Renal cortical epithelial cell (primary cell): ENCODE measurements at regions not wholly inside any gene's neighbourhood (a gene's known extent, or its start where the extent isn't known, plus 50 kb on each side); places are given as distances from the start of the nearest gene placed in this dataset.

Source experiments
- DNase-seq: peaks from one replicate; pipeline ENCODE4 v3.0.0-alpha.2; 2011; ENCODE audit warnings: low read depth

DNA sequence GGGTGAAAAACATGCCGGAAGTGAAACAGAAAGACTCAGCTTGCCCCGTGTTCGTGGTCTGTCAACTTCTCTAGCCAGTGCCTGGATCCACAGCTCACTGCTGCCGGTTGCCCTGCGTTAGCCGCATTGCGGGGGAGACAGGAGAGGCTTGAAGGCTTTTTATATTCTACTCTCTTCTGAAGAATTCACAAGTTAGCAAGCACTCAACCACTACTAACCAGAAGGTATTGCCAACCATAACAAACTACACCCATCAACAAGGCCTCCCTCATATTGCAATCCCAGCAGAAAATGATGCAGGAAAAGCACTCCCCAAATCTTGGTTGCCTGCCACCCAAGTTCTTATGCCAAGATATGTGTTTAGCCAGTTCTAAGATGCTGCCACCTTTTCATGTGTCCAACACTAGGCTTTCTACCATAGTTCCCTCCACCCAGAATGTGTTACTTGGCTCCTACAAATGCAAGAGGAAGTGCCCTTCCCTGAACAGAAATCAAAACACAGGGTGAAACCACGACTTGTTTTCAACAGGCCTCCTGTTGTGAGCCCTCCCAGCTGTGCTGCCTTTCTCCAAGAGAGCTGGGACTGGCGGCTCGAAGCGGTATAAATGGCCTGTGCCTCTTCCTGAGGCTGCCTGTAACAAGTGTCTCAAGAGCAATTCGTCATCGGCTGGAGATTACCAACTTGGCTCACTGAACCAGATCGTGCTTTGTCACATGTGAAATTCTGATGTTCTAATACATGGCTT lies 129.0 kb downstream of the SNX18 start:
- peak; percentile 85 for DNase-seq

DNA sequence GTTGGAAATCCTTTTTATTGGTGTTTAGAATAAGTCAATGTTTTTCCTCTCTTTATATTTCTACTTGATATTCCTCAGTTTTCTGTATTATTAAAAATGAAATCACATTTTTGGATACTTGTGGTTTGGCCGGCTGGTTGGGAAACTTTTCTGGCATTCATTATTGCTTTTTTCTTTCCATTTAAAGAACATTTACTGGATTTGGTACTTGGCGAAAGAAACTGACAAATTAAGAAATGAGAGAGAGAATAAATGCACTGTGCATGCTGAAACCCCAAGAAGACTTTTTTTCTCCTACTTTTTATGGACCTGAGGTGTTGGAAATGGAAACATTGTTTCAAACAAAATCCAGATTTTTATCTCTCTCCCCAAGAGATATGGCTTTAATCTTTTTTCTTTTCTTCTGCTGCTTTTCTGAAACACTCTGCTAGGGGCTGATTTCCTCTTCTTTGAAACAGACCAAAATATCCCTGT lies 128.4 kb downstream of the SNX18 start:
- no peak for DNase-seq

DNA sequence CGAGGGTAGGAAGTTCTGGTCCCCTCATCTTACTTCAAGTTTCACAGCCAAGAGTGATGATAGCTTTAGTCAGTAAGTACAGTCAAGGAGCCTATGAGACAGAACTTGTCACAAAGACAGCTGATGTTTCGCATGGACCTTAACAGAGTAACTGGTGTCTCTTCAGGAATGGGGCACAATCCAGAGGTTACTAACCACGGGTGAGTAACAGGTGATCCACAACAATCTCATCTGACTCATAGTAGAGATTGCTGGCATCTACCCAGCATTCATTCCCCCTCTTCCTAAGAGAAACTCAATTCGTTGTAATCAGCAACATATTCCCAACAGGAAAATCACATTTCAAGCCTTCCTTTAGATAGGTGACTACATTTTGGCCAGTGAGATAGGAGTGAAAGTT lies 126.7 kb downstream of the SNX18 start:
- peak; percentile 90 for DNase-seq

GRCh38 chr5:54643685-54644106 lies 126.1 kb downstream of the SNX18 start:
- DNase-seq, result peak; percentile 86

DNA sequence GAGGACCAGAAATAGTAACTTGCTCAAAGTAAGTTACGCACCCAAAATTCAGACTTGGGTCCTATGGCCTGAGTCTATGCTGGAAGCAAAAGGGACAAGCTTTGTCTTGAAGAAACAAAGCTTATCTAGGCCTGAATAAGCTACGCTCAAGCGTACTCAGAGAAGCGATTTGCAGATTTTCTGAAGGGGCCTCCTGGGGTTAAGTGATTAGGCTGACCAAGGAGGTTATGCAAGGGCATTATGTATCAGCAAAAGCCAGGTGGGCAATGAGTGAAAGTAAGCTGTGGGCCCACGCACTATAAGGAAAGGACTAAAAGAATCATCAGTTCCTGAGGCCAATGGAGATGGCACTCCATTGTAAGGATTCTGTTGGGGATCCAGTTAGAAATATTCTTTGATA lies 122.1 kb downstream of the SNX18 start:
- DNase-seq, result no peak

DNA sequence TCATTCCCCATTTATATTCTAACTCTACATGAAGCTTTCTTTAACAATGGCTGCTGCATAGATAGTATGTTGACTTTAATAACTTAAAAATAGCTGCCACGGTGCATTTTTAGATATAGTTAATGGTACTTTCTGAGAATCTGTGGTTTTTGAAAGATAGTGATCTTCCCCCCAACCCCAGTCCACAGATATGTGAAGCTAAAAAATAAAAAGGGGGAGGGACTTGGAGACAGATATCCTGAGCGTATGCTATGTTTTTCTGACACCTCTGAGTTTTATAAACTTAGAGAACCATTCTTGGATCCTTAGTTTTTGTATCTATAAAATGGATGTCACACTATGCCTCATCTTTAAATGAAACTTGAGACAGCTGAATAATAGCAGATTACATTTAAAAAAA lies 120.5 kb downstream of the SNX18 start:
- no peak for DNase-seq

DNA sequence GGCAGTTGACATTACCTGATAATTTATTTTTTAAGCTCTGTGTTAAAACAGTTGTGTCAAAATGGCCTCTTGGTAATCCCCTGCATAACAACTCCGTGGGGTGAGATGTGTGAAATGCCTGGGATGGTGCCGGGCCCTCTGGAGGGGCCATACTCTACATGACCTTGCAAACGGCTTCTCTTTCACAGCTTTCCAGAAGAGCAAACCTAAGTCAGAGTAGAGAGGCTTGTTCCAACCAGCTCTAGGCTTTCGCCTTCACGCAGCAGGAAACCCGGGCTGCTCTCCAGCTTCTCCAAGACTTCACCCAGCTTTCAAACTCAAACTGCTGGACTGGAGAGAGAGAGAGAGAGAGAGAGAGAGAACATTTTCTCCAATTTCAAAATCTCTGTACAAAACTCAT lies 120.1 kb downstream of the SNX18 start:
- no peak for DNase-seq

GRCh38 chr5:54634089-54634488 lies 116.5 kb downstream of the SNX18 start:
- DNase-seq, result no peak

DNA sequence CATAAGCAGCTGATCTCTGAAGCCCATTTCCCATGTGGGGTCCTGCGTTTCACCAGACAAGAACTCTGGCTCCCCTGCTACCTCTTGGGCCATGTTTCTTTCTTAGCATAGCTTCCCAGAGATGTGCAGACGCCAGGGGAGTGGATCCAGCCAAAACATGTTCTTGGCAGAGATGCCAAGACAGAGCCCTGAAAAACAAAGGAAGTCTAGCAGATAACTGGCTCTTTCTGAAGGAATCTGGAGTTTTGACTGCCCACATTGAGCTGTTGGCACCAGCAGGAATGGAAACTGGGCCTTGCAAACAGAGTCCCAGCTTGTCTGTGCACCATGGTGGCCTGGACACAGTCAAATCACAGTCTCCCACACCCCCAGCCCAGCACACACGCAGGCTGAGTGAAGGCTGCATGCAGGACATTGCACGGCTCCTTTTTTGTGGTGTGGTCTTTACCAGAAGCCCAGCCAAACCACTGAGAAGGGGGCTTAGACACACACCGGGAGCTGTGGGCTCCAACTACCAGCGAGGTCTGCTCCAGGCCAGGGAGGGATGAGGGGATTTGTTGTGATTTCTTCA lies 114.7 kb downstream of the SNX18 start:
- DNase-seq, result no peak

GRCh38 chr5:54630738-54631359 lies 113.3 kb downstream of the SNX18 start:
- no peak for DNase-seq

- DNase-seq, result no peak
Measured at GRCh38 chr5:54629115-54629514, 111.6 kb downstream of the SNX18 start.

DNA sequence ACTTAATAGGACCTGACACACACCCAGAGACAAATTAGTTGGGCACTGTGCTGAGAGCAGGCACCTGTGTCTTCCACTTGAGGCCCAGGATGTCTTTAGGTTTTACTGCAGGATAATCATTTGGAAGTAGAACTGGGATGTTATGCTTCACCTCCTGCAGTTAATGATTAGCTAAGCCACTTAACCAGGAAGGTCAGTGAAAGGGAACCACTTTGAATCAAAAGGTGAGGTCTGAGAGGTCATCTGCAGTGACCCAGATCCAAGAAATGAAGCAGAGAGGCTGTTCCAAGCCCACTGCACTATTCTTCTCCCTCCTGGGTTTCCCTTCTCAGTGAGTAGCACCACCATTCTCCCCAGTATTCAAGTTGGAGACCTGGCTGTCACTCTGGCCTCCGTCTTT lies 110.5 kb downstream of the SNX18 start:
- peak; percentile 93 for DNase-seq

GRCh38 chr5:54626407-54626806 lies 108.8 kb downstream of the SNX18 start:
- DNase-seq, result no peak

DNA sequence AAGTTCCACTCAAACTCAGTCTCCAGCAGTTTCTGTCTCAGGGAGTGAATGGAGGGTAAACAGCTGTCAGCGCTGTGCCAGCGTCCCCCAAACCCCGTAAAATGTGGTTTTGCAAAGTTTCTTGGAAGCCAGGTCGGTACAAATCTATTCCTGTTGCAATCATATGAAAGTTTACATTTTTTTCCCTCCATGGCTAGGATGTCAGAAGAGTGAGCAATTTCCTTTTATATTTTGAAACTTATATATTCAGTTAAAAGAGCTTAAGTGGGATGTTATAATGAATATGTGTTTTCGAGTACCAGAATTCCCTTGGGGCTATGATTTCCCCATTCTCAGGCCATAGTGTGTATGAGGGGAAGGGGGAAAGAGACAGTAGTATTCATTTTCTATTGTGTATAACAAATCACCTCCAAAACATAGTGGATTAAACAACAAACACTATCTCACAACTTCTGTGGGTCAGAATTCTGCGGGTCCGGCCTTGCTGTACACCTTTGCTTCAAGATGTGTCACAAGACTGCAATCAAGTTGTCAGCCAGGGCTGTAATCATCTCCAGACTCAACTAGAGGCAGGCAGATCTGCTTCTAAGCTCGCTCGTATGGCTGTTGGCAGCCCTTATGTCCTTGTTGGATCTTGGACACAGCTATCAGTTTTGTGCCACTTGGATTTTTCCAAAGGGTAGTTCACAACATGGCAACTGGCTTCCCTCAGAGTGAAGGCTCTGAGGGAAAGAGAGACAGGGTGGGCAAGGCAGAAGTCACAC lies 107.4 kb downstream of the SNX18 start:
- no peak for DNase-seq

- DNase-seq, result no peak
Measured at GRCh38 chr5:54621709-54622108, 104.2 kb downstream of the SNX18 start.

- DNase-seq, result peak; percentile 85
Measured at GRCh38 chr5:54621048-54621447, 103.5 kb downstream of the SNX18 start.

- no peak for DNase-seq
Measured at GRCh38 chr5:54620141-54620933, 102.8 kb downstream of the SNX18 start.

- peak; percentile 74 for DNase-seq
Measured at GRCh38 chr5:54619731-54620130, 102.2 kb downstream of the SNX18 start.

GRCh38 chr5:54616518-54617220 lies 99.1 kb downstream of the SNX18 start:
- DNase-seq, result no peak

DNA sequence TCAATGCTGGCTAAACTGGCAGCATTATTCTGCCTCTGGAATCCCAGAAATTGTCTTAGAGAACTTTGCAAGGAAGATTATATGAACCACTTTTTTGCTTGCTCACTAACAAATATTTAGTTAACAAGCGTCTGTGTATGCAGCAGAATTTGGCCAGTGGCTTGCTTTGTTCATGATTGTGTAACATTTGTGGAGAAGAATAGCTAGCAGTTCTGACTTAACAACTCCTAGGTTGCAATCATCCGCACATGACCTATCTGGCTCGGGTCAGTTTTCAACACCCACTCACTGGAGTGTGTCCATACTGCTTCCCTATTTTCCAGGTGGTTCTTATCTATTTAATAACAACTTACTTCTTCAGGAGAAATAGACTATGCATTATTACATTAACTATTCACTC lies 98.5 kb downstream of the SNX18 start:
- DNase-seq, result peak; percentile 82

DNA sequence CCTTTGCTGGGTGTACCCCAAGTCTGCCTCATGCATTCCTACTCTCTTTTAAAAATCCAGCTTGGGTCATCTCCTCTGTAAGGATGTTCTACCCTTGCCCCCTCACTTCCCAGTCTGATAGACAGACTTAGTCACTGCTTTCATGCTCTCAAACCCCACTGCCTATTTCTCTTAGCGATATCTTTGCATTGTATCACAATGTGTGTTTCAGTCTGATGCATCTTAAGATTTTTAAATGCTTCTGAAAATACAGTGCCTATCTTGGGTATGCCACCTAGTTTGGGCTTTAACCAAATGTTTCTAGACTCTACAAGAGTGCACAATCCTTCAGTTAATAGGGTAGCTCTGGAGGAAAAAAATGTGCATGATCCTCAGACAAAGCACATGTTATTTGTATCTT lies 97.8 kb downstream of the SNX18 start:
- DNase-seq, result no peak
